ENCODE measurements at regions not wholly inside any gene's neighbourhood (a gene's known extent, or its start where the extent isn't known, plus 50 kb on each side); places are given as distances from the start of the nearest gene placed in this dataset.

- Histone ChIP-seq H3K27ac (ENCODE audit: low read depth in 1 of 2, low read length in 2 of 2) (peak overlapping the region in 1 of 2 donors; percentile 92), H2AFZ (ENCODE audit: insufficient read depth, low read depth, low read length, poor library complexity, severe bottlenecking) (peak overlapping the region; percentile 31), H3K9me3 (replicated peaks in 1 of 2; ENCODE audit: control insufficient read depth in 1 of 2, insufficient read depth in 1 of 2, low read length in 2 of 2) (no peaks in the 10 kb centered on the region), H3K4me1 (ENCODE audit: control insufficient read depth in 1 of 2, insufficient read depth in 2 of 2, low read length in 2 of 2) (peaks cover 85 to 95% of the 10 kb centered on the region in 2 donors), H3K27me3 (ENCODE audit: control insufficient read depth in 2 of 2, insufficient read depth in 2 of 2, low read length in 2 of 2) (no peaks in the 10 kb centered on the region), H3K4me2 (replicated peaks; ENCODE audit: extremely low read depth, low read length, poor library complexity, severe bottlenecking) (no peak overlapping the region), H3K79me2 (ENCODE audit: insufficient read depth, low read length) (no peaks in the 10 kb centered on the region), H3K9ac (ENCODE audit: insufficient read depth, low read length, poor library complexity, severe bottlenecking) (no peak overlapping the region), H4K20me1 (ENCODE audit: insufficient read depth, low read length) (no peaks in the 10 kb centered on the region), H3K36me3 (replicated peaks in 1 of 2; ENCODE audit: control insufficient read depth in 1 of 2, insufficient read depth in 2 of 2, low read length in 2 of 2) (no peaks in the 10 kb centered on the region), H3K4me3 (replicated peaks in 1 of 3; ENCODE audit: low read depth in 2 of 3, low read length in 3 of 3) (no peak overlapping the region)
- Mint-ChIP-seq H3K4me3 (no peak overlapping the region), H3K27ac (peak overlapping the region in 5 of 7 donors; percentile 76 to 97 (median 96)), H3K4me1 (peaks cover 89% of the 10 kb centered on the region), H3K9me3 (no peaks in the 10 kb centered on the region), H3K27me3 (ENCODE audit: low read depth in 3 of 3) (no peaks in the 10 kb centered on the region), H3K36me3 (peaks cover 4 to 7% of the 10 kb centered on the region in 2 donors)
- TF ChIP-seq CTCF (IDR thresholded peaks at IDR 0.05) = no peak
- intact Hi-C loops (cut with micrococcal nuclease) = loop anchor here in 1 of 2 donors (5.0 kb wide), 1 partner anchor 79 kb away; no protein-coding TSS in a partner anchor
- no CpG with 5 or more reads among the region's 6 CpGs for WGBS (ENCODE audit: insufficient coverage)
- DNase-seq = no peak
Measured at GRCh38 chr1:228988664-228989063, 253.4 kb downstream of the RHOU start.

- Histone ChIP-seq H3K4me1 (ENCODE audit: control insufficient read depth in 1 of 2, insufficient read depth in 2 of 2, low read length in 2 of 2) (peaks cover 86 to 96% of the 10 kb centered on the region in 2 donors), H3K36me3 (replicated peaks in 1 of 2; ENCODE audit: control insufficient read depth in 1 of 2, insufficient read depth in 2 of 2, low read length in 2 of 2) (no peaks in the 10 kb centered on the region), H3K9me3 (replicated peaks in 1 of 2; ENCODE audit: control insufficient read depth in 1 of 2, insufficient read depth in 1 of 2, low read length in 2 of 2) (no peaks in the 10 kb centered on the region), H2AFZ (ENCODE audit: insufficient read depth, low read depth, low read length, poor library complexity, severe bottlenecking) (no peak overlapping the region), H3K27me3 (ENCODE audit: control insufficient read depth in 2 of 2, insufficient read depth in 2 of 2, low read length in 2 of 2) (no peaks in the 10 kb centered on the region), H3K4me3 (replicated peaks in 1 of 3; ENCODE audit: low read depth in 2 of 3, low read length in 3 of 3) (no peak overlapping the region), H3K4me2 (replicated peaks; ENCODE audit: extremely low read depth, low read length, poor library complexity, severe bottlenecking) (no peak overlapping the region), H3K79me2 (ENCODE audit: insufficient read depth, low read length) (no peaks in the 10 kb centered on the region), H4K20me1 (ENCODE audit: insufficient read depth, low read length) (no peaks in the 10 kb centered on the region), H3K27ac (ENCODE audit: low read depth in 1 of 2, low read length in 2 of 2) (peak overlapping the region; percentile 91 to 92), H3K9ac (ENCODE audit: insufficient read depth, low read length, poor library complexity, severe bottlenecking) (no peak overlapping the region)
- intact Hi-C loops (cut with micrococcal nuclease) = loop anchor here in 1 of 2 donors (5.0 kb wide), 1 partner anchor 78 kb away; no protein-coding TSS in a partner anchor
- Mint-ChIP-seq H3K4me3 (no peak overlapping the region), H3K4me1 (peaks cover 91% of the 10 kb centered on the region), H3K27ac (peak overlapping the region; percentile 92 to 98 (median 96)), H3K27me3 (ENCODE audit: low read depth in 3 of 3) (no peaks in the 10 kb centered on the region), H3K9me3 (no peaks in the 10 kb centered on the region), H3K36me3 (peaks cover 4 to 7% of the 10 kb centered on the region in 2 donors)
- DNase-seq = no peak
- 88% methylated on average over 8 of the region's 9 CpGs for WGBS (ENCODE audit: insufficient coverage)
- TF ChIP-seq CTCF (IDR thresholded peaks at IDR 0.05) = no peak
Measured at GRCh38 chr1:228989176-228989575, 253.9 kb downstream of the RHOU start.

Data from CD14-positive monocyte (primary cell).